ENCODE measurements at regions not wholly inside any gene's neighbourhood (a gene's known extent, or its start where the extent isn't known, plus 50 kb on each side); places are given as distances from the start of the nearest gene placed in this dataset.

- peaks cover 4% of the 10 kb centered on the region for H3K36me3 Mint-ChIP-seq (ENCODE audit: low read depth)
- no peaks in the 10 kb centered on the region for H3K27me3 Mint-ChIP-seq (ENCODE audit: low read depth)
- no peaks in the 10 kb centered on the region for H3K4me1 Mint-ChIP-seq
- H3K4me3 Mint-ChIP-seq, result no peak overlapping the region
- peaks cover 14% of the 10 kb centered on the region for H3K9me3 Mint-ChIP-seq
- no peak for TF ChIP-seq CTCF (IDR thresholded peaks at IDR 0.05; ENCODE audit: unreplicated experiment in 3 of 3)
- no peak overlapping the region for H3K27ac Mint-ChIP-seq
Observed at GRCh38 chr5:108524564-108524963, 142.7 kb upstream of the FBXL17 start.

DNA sequence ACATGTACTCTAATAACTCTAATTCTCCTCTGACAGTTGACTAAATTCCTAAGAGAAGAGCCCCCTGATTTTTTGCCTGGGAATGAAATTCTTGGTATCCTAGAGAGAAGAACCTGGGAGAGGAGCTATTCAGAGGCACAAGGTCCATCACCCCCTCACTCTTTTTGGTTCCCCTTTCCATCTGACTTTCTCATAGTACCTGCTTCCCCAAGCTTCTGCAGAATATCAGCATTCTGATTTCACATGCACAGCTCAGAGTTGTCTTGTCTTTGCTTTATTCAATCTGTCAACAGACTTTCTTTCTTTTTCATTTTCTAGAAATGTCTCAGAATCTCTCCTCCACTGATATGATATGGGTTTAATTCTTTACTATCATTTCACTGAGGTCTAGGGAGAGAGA, 141.5 kb upstream of the FBXL17 start:
- Mint-ChIP-seq H3K4me3 (no peak overlapping the region), H3K9me3 (peaks cover 10% of the 10 kb centered on the region), H3K36me3 (ENCODE audit: low read depth) (peaks cover 4% of the 10 kb centered on the region), H3K4me1 (no peaks in the 10 kb centered on the region), H3K27me3 (ENCODE audit: low read depth) (no peaks in the 10 kb centered on the region), H3K27ac (no peak overlapping the region)
- no peak for TF ChIP-seq CTCF (IDR thresholded peaks at IDR 0.05; ENCODE audit: unreplicated experiment in 3 of 3)

DNA sequence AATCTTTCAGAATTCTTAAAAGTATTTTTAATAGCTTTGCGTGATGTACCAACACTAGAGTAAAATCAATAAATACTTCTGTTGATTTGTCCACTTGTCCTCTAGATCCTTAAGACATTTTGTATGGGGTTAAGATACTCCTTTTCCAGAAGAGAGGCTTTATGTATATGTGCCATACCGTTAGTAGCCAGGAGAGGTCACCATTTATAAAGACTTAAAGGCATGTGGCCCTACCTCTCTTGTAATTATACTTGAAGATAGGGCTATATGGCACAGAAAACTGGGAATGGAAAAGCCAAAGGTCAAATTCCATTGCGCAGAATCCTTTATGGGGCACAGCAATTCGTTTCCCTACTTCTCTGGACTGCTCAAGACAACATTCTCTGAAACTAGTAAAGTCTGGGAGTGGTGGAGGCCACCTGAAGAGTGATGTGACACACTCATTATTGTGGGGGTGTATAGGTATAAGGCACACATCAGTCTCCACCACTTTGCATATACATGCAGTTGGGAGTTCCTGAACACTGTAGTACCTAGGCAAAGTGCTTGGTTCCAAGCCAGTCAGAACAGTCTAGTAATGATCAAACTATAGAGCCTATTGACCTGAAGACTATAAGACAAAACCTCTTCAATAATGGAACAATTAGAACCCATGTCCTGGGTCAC, 140.1 kb upstream of the FBXL17 start:
- peaks cover 4% of the 10 kb centered on the region for H3K36me3 Mint-ChIP-seq (ENCODE audit: low read depth)
- no peaks in the 10 kb centered on the region for H3K4me1 Mint-ChIP-seq
- H3K27ac Mint-ChIP-seq, result no peak overlapping the region
- no peak overlapping the region for H3K4me3 Mint-ChIP-seq
- TF ChIP-seq CTCF (IDR thresholded peaks at IDR 0.05; ENCODE audit: unreplicated experiment in 3 of 3), result peak; percentile 63 to 74 (median 67)
- peaks cover 5% of the 10 kb centered on the region for H3K9me3 Mint-ChIP-seq
- H3K27me3 Mint-ChIP-seq (ENCODE audit: low read depth), result no peaks in the 10 kb centered on the region

GRCh38 chr5:108521011-108521700, 139.3 kb upstream of the FBXL17 start:
- H3K4me3 Mint-ChIP-seq, result no peak overlapping the region
- no peaks in the 10 kb centered on the region for H3K36me3 Mint-ChIP-seq (ENCODE audit: low read depth)
- peaks cover 2% of the 10 kb centered on the region for H3K9me3 Mint-ChIP-seq
- peaks cover 4% of the 10 kb centered on the region for H3K4me1 Mint-ChIP-seq
- TF ChIP-seq CTCF (IDR thresholded peaks at IDR 0.05; ENCODE audit: unreplicated experiment in 3 of 3), result no peak
- H3K27ac Mint-ChIP-seq, result no peak overlapping the region
- no peaks in the 10 kb centered on the region for H3K27me3 Mint-ChIP-seq (ENCODE audit: low read depth)

DNA sequence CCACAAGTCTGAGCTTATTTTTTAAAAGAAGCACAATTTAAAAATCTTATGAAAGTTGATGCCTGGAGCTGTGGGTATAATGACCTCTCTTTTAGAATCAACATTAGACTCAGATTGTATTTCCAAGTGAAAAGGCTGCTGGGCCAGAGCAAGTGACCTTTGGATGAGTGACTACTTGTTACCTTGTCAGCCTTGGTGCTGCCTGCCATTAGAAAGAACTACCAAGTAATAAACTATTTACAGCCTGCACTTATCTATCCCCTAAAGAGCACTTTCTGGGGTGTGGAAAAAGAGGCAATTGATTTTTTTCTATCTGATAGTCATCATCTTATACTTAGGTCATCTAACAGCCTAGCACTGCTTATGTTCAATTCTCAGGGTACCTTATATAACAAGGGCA, 134.9 kb upstream of the FBXL17 start:
- Mint-ChIP-seq H3K27ac (no peak overlapping the region), H3K36me3 (ENCODE audit: low read depth) (no peaks in the 10 kb centered on the region), H3K27me3 (ENCODE audit: low read depth) (no peaks in the 10 kb centered on the region), H3K9me3 (no peaks in the 10 kb centered on the region), H3K4me1 (peaks cover 4% of the 10 kb centered on the region), H3K4me3 (no peak overlapping the region)
- TF ChIP-seq CTCF (IDR thresholded peaks at IDR 0.05; ENCODE audit: unreplicated experiment in 3 of 3), result no peak

All from nephron (organoid).